Spleen (tissue), 11 donors: ENCODE measurements at regions not wholly inside any gene's neighbourhood (a gene's known extent, or its start where the extent isn't known, plus 50 kb on each side); places are given as distances from the start of the nearest gene placed in this dataset.

Experiments
- DNase-seq: peaks from one replicate; pipeline ENCODE4 v3.0.0-alpha.2; 2020
- H3K27ac ChIP-seq, 8 donors: fragments of 200-600 bp; sonication (generic) in 7 of 8; 1 replicate in 4 of 8; 2 replicates in 4 of 8; pipeline versions ENCODE4 v1.5.0 to v1.8.0; 2016 to 2021; ENCODE audit warnings: inconsistent platforms in 4 of 8, mild to moderate bottlenecking in 4 of 8, moderate library complexity in 1 of 8
- H3K27me3 ChIP-seq, 7 donors: fragments of 200-600 bp; sonication (generic) in 6 of 7; replicated peaks in 1 of 7; 1 replicate in 4 of 7; 2 replicates in 3 of 7; pipeline versions ENCODE4 v1.5.0 to v1.8.0; 2016 to 2021; ENCODE audit warnings: inconsistent platforms in 3 of 7, mild to moderate bottlenecking in 1 of 7
- H3K36me3 ChIP-seq, 6 donors: fragments of 200-600 bp; sonication (generic) in 5 of 6; 1 replicate in 4 of 6; 2 replicates in 2 of 6; pipeline versions ENCODE4 v1.5.0 to v1.8.0; 2016 to 2021; ENCODE audit warnings: inconsistent platforms in 2 of 6
- H3K4me1 ChIP-seq, 6 donors: fragments of 200-600 bp; sonication (generic) in 5 of 6; 1 replicate in 3 of 6; 2 replicates in 3 of 6; pipeline versions ENCODE4 v1.5.0 to v1.8.0; 2016 to 2021; ENCODE audit warnings: inconsistent platforms in 3 of 6
- H3K4me3 ChIP-seq, 8 donors: fragments of 200-600 bp; sonication (generic) in 7 of 8; 1 replicate in 4 of 8; 2 replicates in 4 of 8; pipeline versions ENCODE4 v1.5.0 to v1.8.0; 2016 to 2021; ENCODE audit warnings: inconsistent platforms in 4 of 8, mild to moderate bottlenecking in 4 of 8, moderate library complexity in 2 of 8
- H3K9me3 ChIP-seq, 8 donors: fragments of 200-600 bp; sonication (generic) in 7 of 8; 1 replicate in 4 of 8; 2 replicates in 4 of 8; pipeline versions ENCODE4 v1.5.0 to v1.8.0; 2016 to 2021; ENCODE audit warnings: inconsistent platforms in 4 of 8
- CTCF ChIP-seq, 11 experiments: fragments of 200-600 bp in 7 of 11; fragments of 450-650 bp in 4 of 11; sonication (generic) in 4 of 11; IDR thresholded peaks in 8 of 11; conservative IDR thresholded peaks in 3 of 11; 1 replicate in 7 of 11; 2 replicates in 4 of 11; pipeline versions ENCODE4 v1.4.0 to v1.8.0; 2016 to 2021; ENCODE audit warnings: antibody characterized with exemption in 11 of 11, inconsistent platforms in 4 of 11, mild to moderate bottlenecking in 1 of 11
- POLR2A ChIP-seq, 3 donors: fragments of 450-650 bp; IDR thresholded peaks; one replicate each; pipeline ENCODE4 v1.5.1; 2017; ENCODE audit warnings: antibody characterized with exemption in 3 of 3, mild to moderate bottlenecking in 1 of 3
- POLR2AphosphoS5 ChIP-seq, 3 donors: sonication (generic); formaldehyde crosslinking; IDR thresholded peaks; one replicate each; pipeline ENCODE4 v1.5.1; 2017; ENCODE audit warnings: antibody characterized with exemption in 3 of 3
- WGBS, 5 donors: extraction: QIAGEN DNeasy Blood & Tissue Kit in 3 of 5; methylation state at CpG; one replicate each; pipeline versions ENCODE4 v1.1.5 to v1.1.7; 2013 to 2018; 5-methylcytosine and 5-hydroxymethylcytosine counted together
- intact Hi-C: fragments of 100-400 bp; cut with DNase I; formaldehyde crosslinking; loops from one replicate; pipeline ENCODE4 v1.15.0; 2023; ENCODE audit warnings: low total_unique reads
- donor health status: healthy with polysubstance abuse.
- donor health status: DM: no; HTN: no; CAD: no; lungs with moderate emphysema.
- donor health status: DM: no; HTN: no; CAD: no.
- donor health status: Bipolar disorder and iron deficiency.
- donor health status: healthy.
- donor health status: DM: no; HTN: no; CAD: no.
- donor health status: DM: yes; HTN: yes; CAD: no.

- Histone ChIP-seq H3K36me3 (no peaks in the 10 kb centered on the region), H3K9me3 (peaks cover 0 to 5% (median 0%) of the 10 kb centered on the region in 8 donors), H3K4me1 (no peaks in the 10 kb centered on the region), H3K27me3 (no peaks in the 10 kb centered on the region), H3K27ac (peak overlapping the region in 1 of 8 donors; percentile 73), H3K4me3 (no peak overlapping the region)
- TF ChIP-seq CTCF (IDR thresholded peaks at IDR 0.05 in 8 of 11, conservative IDR thresholded peaks at IDR 0.05 in 3 of 11): no peak
- no peak for TF ChIP-seq POLR2A (IDR thresholded peaks at IDR 0.05)
- TF ChIP-seq POLR2AphosphoS5 (IDR thresholded peaks at IDR 0.05): no peak
- no peak for DNase-seq
- intact Hi-C loops: no loop called here
- WGBS, 5 donors: 41 to 82% (median 50%) methylated on average over 1 of the region's 1 CpG
These were observed 592.4 kb upstream of the DAB2 start for GRCh38 chr5:40017135-40017534.

GRCh38 chr5:40010436-40010835 is 585.7 kb upstream of the DAB2 start:
- intact Hi-C loops: no loop called here
- peaks cover 0 to 22% (median 10%) of the 10 kb centered on the region in 8 donors for H3K9me3 ChIP-seq
- no peak overlapping the region for H3K4me3 ChIP-seq
- no peaks in the 10 kb centered on the region for H3K36me3 ChIP-seq
- DNase-seq: no peak
- H3K27me3 ChIP-seq: no peaks in the 10 kb centered on the region
- WGBS, 5 donors: 67 to 91% (median 81%) methylated on average over 1 of the region's 1 CpG
- H3K27ac ChIP-seq: no peak overlapping the region
- H3K4me1 ChIP-seq: no peaks in the 10 kb centered on the region
- TF ChIP-seq CTCF (IDR thresholded peaks at IDR 0.05 in 8 of 11, conservative IDR thresholded peaks at IDR 0.05 in 3 of 11) (no peak), POLR2AphosphoS5 (IDR thresholded peaks at IDR 0.05) (no peak)

- Histone ChIP-seq H3K9me3 (peaks cover 0 to 30% (median 10%) of the 10 kb centered on the region in 8 donors), H3K27me3 (no peaks in the 10 kb centered on the region), H3K27ac (no peak overlapping the region), H3K36me3 (no peaks in the 10 kb centered on the region), H3K4me1 (no peaks in the 10 kb centered on the region), H3K4me3 (no peak overlapping the region)
- DNase-seq: no peak
- WGBS, 5 donors: 86 to 93% (median 90%) methylated on average over 1 of the region's 1 CpG
- intact Hi-C loops: no loop called here
- TF ChIP-seq POLR2A (IDR thresholded peaks at IDR 0.05) (no peak), CTCF (IDR thresholded peaks at IDR 0.05 in 8 of 11, conservative IDR thresholded peaks at IDR 0.05 in 3 of 11) (no peak)
These were observed 581.5 kb upstream of the DAB2 start for GRCh38 chr5:40006260-40006659.

GRCh38 chr5:40001796-40002195 is 577.0 kb upstream of the DAB2 start:
- no peak overlapping the region for H3K27ac ChIP-seq
- intact Hi-C loops: no loop called here
- no peak for DNase-seq

More at GRCh38 chr5:40001796-40002195, 577.0 kb upstream of the DAB2 start:
- Histone ChIP-seq H3K36me3 (no peaks in the 10 kb centered on the region), H3K9me3 (peaks cover 0 to 12% (median 2%) of the 10 kb centered on the region in 8 donors), H3K4me3 (no peak overlapping the region), H3K4me1 (no peaks in the 10 kb centered on the region), H3K27me3 (no peaks in the 10 kb centered on the region)
- 79 to 97% (median 89%) methylated on average over 1 of the region's 1 CpG for WGBS, 5 donors
- TF ChIP-seq CTCF (IDR thresholded peaks at IDR 0.05 in 8 of 11, conservative IDR thresholded peaks at IDR 0.05 in 3 of 11): no peak
- no peak for TF ChIP-seq POLR2A (IDR thresholded peaks at IDR 0.05)
- TF ChIP-seq POLR2AphosphoS5 (IDR thresholded peaks at IDR 0.05): no peak
